Dermis blood vessel endothelial cell (primary cell): ENCODE measurements at regions not wholly inside any gene's neighbourhood (a gene's known extent, or its start where the extent isn't known, plus 50 kb on each side); places are given as distances from the start of the nearest gene placed in this dataset.

Experiments used
- DNase-seq: peaks from one replicate; pipeline ENCODE4 v3.0.0; 2010

DNA sequence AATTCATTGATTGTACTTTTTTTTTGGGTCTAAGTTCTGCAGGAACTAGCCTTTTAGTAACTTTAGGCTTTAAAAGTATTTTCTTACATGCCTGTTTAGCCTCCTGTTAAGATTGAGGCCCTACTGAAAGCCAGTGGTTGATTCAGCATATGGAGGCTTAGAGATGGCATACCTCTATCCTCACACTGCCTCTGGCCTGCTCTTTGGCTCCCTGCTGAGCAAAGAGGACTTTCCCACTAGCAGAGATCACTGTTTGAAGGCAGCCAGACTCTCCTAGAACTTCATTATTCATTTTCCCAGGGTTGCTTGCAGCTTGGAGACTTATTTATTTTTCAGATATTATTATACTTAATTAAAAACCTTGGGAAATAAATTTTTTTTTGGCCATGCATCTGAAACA is 405.6 kb upstream of the MEX3C start:
- DNase-seq: no peak

DNA sequence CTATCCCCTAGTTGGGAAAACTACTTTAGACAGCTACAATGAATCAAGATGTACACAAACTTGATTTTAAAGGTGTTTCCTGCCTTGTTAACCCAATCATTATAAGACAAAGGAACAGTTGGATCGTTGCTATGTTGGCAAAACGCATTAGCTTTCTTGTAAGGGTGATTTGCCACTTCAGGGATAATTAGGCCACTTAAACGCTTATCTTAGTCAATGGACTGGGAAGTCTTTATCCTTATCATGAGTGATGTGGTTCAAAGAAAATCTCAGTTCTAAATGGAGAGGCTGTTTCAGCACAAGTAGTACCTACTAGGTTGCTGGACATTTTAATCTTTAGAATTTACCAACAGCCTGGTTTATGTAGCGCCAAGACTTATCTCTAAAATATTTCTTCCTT is 406.1 kb upstream of the MEX3C start:
- DNase-seq: no peak

DNA sequence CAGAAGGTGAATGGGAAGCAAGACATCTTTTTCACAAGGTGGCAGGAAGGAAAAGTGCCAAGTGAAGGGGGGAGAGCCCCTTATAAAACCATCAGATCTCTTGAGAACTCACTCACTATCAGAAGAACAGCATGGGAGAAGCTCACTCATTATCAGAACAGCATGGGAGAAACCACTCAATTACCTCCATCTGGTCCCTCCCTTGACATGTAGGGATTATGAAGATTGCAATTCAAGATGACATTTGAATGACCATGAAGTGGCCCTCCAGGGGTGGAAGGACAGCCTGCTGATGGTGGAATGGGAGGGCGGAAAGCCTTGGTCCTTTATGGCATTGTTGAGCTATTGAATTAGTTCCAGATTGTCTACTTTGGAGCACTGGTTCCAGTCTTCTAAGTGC is 413.0 kb upstream of the MEX3C start:
- no peak for DNase-seq

DNA sequence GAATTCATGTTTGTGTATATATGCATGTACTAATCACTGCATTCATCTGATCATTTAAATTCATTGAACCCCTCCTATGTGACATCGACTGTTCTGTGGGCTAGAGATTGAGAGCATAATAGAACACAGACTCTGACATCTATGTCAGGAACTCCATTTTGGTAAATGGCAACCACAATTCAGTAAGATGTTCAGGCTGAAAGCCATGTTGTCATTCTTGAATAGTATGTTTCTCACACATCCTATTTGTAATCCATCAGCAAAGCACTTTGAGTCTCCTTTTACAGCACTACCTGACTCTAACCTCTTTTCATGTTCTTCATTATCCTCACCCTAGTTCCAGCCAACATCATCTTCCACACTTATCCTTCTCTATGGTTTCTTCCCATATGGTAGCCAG is 413.8 kb upstream of the MEX3C start:
- DNase-seq: no peak

DNA sequence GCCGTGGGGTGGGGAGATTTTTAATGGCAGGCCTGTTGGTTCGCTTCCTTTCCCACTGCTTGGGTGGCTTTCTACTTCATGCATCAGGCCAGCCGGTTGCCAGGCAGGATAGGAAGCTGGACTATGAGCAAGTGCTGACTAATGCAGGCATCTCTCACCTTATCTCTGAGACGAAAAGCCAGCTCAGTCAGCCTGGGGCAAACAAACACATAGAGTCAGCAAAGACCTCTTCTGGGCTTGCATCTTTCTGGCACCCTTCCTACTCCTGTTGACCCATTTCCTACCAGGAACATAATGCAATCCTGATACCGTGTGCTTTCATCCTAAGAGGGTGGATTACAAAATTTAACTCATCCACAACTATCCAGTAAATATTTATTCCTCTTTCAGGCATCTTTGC is 416.6 kb upstream of the MEX3C start:
- DNase-seq: no peak

DNA sequence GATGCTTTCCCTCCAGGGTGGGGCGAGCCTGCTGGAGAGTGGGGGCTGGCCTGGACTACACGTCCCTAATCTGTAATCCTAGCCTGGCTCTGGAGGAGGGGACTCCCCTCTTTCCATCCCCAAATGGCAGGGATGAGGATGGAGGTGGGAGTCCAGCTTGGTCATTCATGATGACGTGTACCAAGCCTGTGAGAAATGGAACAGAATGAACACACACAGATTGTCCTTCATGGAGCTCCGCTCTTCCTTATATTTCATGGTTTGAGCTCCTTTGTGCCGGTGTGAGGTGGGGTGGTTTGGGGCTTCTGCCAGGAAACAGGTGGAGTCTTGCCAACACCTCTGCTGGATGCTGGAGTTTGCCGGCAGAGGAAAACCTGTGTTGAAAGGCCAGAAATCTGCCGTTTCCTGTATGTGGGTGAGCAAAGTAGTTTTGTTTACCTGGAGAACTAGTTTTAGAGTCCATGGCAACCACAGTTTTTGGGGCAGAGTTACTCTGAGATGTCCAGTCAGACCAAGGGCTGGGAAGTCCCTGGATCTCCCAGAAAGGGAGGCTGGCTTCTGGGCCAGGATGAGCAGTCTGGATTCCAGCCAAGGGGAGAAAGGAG is 417.6 kb upstream of the MEX3C start:
- no peak for DNase-seq

DNA sequence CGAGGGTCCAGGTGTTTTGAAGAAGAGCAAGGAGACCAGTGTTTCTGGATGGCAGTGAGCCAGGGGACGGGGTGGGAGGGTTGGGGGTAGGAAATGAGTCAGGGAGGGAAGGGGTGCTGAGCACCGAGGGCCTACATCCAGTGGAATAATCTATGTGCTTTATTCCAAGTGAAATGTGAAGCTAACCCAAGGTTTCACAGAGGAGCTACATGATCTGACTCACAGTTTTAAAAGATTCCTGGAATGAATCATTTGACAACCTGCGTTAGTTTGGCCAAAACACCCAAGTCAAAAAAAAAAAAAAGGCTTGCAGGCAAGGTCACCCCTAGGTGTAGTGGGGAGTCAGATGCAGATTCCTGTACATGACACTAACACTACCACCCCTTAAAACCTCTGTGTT is 419.7 kb upstream of the MEX3C start:
- no peak for DNase-seq

DNA sequence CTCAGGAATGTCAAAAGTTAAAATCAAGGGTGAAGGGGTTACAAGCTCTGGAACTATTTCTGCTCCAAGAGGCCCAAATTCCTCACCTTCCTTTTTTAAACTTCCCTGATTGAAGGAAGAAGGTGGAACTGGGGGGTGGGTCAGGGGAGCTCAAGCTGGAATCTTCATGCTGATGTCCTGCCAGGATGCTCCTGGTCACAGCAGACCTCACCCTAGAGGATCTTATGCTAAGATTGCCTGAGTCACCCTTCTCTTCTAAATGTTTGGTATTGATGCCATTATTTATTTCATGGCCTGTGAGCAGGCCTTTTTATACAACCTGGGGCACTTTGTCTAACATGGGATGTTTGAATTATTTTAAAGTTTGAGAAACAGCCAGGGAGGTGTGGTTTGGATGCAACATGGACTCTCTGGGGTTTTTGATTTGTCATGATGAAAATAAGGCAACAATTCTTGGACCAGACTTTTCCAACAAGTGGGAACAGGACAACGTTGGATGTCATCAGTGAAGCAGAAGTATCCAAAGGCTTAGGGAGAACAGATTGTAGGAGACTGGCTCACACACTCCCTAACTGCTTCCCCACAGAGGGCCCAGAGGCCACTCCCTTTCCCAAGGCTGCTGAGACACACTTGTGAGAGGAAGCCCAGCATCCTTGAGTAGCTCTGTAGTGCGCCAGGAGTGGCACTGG is 420.2 kb upstream of the MEX3C start:
- no peak for DNase-seq

DNA sequence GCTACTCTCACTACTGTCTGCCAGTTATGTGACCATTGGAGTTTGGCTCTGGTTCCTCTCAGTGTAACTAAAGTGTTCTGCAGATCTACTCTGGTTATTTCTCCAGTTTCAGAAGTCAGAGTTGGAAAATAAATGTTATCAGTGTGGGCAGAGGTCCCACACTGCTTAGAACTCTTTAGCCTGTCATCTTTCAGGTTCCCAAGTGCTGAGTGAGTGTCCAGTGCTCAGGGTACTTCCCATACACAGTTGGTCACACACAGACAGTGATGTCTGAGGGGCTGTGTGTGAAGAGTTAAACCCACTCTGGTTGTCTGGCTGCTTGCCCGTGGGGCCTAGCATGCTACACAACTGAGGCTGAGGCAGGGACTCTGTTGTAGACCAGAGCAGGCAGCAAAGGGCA is 421.8 kb upstream of the MEX3C start:
- no peak for DNase-seq

DNA sequence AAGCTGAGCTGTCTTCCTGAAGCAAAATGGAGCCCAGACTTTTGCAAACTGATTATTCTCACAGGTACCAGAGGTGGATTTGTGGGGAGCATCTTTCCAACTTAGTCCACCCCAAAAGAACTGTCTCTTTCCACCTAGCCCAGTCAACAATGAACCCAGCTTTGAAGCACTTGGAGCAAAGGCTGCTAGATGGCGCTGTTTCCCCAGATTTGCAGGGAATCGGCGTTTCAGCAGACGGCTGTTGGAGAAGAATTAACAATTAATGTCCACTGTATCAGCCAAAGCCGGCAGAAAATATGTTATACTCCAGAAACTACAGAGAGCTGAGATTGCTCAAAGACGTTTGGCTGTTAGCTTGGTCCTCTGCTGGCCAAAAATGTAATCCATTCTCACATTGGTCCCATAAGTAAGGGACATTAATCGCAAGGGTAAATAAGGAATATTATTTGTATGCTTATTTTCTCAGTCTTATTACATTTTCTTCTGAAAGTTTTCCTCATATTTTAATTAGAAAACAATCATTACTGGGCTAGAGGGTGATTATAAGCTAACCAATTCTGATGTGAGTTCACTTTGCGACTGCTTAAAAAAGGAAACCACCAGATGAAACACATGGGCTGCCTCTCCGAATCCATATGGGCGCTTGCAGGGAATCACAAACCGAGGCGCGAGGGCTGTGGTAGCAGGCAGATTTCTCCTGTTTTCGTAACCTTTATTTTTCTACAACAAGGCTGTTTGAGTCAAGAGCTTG is 423.8 kb upstream of the MEX3C start:
- DNase-seq: peak; percentile 36

DNA sequence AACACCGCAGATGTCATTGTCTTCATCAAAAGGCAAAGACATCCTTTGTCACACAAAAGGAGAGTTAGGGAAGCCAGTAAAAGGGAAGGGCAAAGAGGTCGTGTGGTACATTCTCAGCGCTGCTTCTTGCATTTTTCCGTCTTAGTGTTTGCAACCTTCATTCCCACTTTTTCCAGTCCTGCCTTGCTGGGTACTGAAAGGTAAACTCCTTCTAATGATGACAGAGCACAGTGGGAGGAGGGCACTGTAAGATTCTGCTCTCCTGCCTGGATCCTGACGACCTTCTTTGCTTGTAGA is 424.3 kb upstream of the MEX3C start:
- no peak for DNase-seq

DNA sequence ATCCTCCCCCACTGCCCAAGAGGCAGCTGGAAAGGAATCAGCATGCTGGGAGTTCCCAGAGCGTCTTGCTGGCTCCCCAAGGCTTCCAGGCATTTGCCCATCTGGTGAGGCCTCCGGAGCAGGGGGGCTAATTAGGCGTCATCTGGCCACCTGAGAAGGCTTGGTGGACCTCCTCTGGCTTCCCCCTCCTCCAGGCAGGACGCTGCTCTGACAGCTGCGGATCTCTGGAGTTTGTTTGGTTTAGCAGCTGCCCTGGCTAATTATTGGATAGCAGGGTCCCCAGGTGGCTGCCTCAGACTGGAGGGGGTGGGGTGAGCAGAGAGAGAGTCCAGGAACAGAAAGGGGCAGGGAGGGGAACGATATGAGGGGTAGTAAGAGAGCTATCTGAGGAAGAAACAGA is 425.2 kb upstream of the MEX3C start:
- no peak for DNase-seq

DNA sequence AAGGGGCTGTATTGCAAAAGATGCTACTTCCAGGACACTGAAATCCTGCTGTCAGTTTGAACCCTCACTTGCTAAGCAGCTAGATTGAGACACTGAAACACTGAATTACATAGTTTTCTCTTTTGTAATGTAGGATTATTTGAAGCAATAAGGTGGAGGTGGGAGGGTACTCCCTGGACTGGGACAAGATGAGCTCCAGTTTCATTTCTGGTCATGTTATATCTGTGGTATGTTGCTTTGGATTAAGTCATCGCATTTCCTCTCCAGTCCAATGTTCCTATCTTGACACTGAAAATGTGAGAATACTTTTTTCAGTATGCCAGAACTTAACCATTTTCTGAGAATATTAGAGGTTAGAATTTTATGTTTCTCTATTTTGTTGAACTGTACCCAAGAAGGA is 426.2 kb upstream of the MEX3C start:
- DNase-seq: no peak

DNA sequence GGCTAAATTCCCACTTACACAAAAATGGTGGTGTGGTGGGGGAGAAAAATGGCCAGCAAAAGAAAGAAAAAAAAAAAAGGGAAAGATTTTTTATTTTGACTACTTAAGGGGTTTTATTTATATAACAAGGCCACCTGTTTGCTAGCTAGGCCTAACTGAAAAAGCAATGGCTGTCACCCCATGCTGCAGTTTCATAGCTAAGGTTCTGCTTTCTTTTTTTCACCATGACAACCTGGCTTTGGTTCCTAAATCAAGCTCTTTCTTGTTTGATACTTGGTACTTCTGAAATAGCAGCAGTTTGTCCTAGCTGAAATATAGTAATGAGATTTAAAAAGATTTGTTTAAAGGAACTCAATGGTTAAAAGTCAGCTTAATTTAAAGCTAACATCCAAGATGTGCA is 433.2 kb upstream of the MEX3C start:
- DNase-seq: no peak

DNA sequence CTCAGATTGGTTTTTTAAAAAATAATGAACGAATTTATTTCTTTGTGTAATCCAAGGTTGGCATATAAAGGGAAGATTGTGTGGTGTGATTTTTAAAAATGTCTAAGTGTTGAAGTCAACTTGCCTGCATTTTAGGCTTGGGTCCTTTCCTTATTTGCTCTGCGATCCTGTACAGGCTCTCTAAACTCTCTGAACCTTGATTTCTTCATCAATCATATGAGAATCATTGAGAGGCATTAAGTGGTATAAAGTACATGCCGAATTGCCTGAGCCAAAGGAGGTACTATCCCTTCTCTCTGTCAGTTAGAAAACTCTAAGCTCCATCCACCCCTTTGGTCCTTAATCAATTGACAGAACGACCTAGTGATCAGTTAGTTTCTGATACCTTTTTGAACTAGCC is 440.4 kb upstream of the MEX3C start:
- DNase-seq: no peak

DNA sequence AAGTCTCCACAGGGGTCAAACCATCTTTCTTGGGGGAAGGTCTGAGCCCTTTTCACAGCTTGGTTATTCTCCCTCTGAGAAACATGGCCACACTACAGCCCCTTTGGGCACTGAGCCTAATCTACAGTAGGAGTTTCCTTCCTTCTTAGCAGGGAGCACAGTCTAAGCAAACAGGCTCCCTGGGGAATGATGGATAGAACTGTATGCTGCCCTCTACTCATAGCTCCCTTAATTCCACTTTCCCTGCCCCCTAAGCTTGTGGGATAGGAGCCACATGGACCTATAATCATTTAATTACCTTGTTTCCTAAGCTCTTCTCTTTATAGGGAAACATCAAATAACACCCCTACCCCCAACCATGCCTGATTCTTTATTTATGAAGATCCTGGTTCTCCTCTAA is 442.1 kb upstream of the MEX3C start:
- no peak for DNase-seq

DNA sequence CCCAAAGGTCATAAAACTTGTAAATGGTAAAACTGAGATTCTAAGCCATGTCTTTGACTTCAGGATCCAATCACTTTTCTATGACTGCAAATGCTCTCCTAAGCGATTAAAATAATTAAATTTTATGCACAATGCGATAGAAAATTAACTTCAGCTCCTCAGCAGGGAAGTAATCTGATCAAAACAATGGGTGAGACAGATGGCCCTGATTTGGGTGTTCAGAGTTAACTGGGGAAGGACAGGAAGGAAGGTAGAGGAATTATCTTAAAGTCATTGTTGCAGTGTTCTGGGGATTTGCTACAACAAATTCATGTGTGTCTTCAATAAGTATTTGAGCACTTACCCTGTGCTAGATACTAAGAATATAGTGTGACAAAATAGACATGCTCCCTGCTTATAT is 446.0 kb upstream of the MEX3C start:
- DNase-seq: no peak

DNA sequence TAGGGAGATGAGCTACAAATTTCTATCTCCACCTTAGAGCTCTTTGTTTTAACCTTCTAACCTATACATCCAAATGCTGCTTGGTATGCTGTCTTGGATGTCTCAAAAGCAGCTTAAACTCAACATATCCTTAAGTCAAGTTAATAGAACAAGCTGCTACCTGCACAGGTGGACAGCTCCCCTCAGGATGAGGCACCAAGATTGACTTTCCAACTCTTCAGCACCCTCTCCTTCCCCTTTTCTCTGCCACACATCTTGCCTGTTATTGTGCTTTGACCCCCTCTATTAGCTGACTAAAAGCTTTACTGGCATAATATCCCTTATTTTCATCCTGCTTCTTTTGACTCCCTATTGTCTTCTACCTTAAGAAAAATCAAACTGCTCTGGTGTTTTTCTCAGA is 448.1 kb upstream of the MEX3C start:
- no peak for DNase-seq

DNA sequence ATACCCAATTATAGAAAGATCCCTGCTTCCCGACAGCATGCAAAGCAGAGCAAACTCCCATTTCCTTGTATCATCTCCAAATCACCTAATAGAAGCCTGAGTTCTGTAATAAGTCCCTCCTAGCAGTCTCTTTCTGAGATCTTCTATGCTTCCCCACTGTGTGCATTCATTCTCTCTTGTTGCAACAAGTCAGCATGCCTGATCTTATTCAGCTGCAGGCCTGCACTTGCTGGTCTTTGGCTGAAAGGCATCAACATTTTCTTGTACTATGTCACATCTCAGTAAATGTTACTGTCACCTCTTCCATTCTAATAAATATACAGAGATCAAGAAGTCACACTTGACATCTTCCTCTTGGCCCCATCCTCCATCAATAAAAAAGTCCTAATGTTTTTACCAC is 449.9 kb upstream of the MEX3C start:
- DNase-seq: no peak

DNA sequence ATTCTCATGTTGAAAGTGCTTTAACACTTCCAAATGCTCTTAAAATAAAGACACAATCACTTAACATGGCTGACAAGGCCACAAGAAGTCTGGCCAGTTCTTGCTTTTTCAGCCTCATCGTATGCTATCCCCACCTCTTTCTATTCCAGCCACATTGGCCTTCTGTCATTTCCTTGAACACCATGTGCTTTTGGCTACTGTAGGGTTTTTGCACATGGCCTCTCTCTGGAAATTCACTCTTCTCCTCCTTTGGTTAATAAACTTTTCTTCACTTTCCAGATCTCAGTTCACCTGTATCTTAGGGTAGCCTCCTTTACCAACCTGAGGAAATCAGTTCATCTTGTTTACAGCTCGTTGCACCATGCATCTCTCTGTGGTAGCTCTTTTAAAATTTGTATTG is 450.5 kb upstream of the MEX3C start:
- no peak for DNase-seq

DNA sequence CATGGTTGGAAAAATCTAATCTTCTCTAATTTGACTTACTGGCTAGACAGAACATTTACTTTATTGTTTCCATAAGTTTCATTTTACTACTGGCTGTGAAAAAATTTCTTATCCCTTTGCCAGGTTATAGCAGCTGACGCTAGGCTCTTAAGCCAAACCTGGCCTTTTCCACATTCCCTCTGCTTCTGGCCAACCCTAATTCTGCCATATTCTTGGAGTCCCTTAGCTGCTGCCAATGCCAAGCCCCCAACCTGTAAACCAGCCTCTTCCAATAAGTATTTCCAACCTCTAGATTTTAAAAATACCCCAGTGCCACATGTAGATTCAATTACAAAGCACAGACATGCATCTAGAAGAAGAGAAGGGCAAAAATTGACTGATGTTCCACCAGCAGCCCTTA is 452.3 kb upstream of the MEX3C start:
- DNase-seq: no peak

DNA sequence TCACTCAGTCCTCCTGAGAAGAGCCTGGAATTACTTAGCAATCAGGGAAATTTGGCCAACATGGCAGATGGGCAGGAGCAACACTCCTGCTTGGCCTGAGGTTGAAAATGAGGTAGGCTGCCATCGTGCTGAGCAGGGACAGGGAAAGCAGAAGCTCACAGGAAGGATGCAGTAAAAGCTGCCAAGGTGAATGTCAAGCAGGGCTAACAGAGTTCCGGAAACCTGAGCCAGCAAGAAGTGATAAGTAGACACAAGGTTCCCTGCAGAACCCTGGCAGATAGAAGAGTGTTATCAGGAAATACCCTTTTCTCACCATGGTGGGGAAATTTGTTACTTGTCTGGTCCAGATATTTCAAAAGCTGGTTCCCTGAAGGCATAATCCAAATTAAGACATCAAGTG is 454.3 kb upstream of the MEX3C start:
- no peak for DNase-seq

DNA sequence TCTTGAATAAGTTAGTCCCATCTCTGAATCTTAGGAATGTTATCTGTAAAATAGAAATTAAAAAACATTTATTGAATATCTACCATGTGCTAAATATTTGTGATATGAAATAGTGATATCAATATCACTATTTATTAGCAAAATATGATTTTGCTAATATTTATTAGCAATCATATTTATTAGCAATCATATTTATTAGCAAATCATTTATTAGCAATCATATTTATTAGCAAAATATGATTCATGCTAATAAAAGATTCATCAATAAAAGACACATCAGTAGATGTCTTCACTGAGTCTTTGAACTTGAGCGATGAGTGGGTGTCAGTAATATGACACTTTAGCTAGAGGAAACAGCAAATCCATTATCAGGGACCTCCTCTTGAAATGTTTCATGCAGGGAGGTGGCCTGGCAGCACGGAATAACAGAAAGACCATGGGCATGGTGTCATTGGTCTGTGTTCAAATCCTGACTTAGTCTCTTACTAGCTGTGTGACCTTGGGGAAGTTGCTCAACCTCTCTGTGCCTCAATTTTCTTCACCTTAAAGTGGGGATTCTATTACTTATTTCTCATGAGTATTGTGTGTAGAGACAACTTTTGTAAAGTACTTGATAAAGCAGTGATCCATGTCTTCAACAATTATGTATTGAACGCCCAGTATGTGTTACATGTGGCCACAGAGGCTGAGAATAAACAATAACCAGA is 456.2 kb upstream of the MEX3C start:
- no peak for DNase-seq
